CD8-positive, alpha-beta memory T cell (primary cell): ENCODE measurements at regions not wholly inside any gene's neighbourhood (a gene's known extent, or its start where the extent isn't known, plus 50 kb on each side); places are given as distances from the start of the nearest gene placed in this dataset.
A peak's percentile ranks its signal among the peaks of the same experiment; 100 is the strongest.

Experiments
- CTCF ChIA-PET: fragments of 350-600 bp; sonication (Branson Sonifier 250); formaldehyde crosslinking; loops from one replicate; lab custom pipeline; 2021; ENCODE audit warnings: antibody characterized with exemption; lab: Charles Lee
- POLR2A ChIA-PET: fragments of 350-600 bp; sonication (Branson Sonifier 250); formaldehyde crosslinking; loops from one replicate; lab custom pipeline; 2021; ENCODE audit warnings: antibody characterized with exemption; lab: Charles Lee
- DNase-seq, 5 donors: peaks; one replicate each; pipeline versions ENCODE4 v3.0.0 to v3.0.0-alpha.2; 2020 to 2022; ENCODE audit warnings: mixed read lengths in 1 of 5
- H3K27ac ChIP-seq: one replicate; pipeline ENCODE4 v1.7.0; 2013; ENCODE audit warnings: low read depth, mild to moderate bottlenecking, low read length, moderate library complexity
- H3K27me3 ChIP-seq: 2 replicates; pipeline ENCODE4 v1.7.0; 2013; ENCODE audit warnings: low read length, mild to moderate bottlenecking; ENCODE audit not compliant: insufficient read depth, poor library complexity, severe bottlenecking
- H3K36me3 ChIP-seq: 2 replicates; pipeline ENCODE4 v1.7.0; 2013; ENCODE audit warnings: mild to moderate bottlenecking, low read length, moderate library complexity; ENCODE audit not compliant: insufficient read depth
- H3K4me1 ChIP-seq: 2 replicates; pipeline ENCODE4 v1.7.0; 2013; ENCODE audit warnings: mild to moderate bottlenecking, low read length, moderate library complexity; ENCODE audit not compliant: insufficient read depth
- H3K4me3 ChIP-seq: 2 replicates; pipeline ENCODE4 v1.7.0; 2013; ENCODE audit warnings: mild to moderate bottlenecking, low read length
- H3K9me3 ChIP-seq: 2 replicates; pipeline ENCODE4 v1.7.0; 2013; ENCODE audit warnings: mild to moderate bottlenecking, low read length
- H3K27ac Mint-ChIP-seq, 8 donors: one replicate each; pipeline ENCODE4 v1.8.0; 2020 to 2021; ENCODE audit warnings: mixed read lengths in 8 of 8, mild to moderate bottlenecking in 6 of 8, inconsistent platforms in 3 of 8, moderate library complexity in 3 of 8
- H3K27me3 Mint-ChIP-seq, 2 donors: one replicate each; pipeline ENCODE4 v1.8.0; 2020 to 2021; ENCODE audit warnings: mixed read lengths in 2 of 2, mild to moderate bottlenecking in 1 of 2, moderate library complexity in 1 of 2
- H3K36me3 Mint-ChIP-seq, 3 donors: one replicate each; pipeline ENCODE4 v1.8.0; 2020 to 2021; ENCODE audit warnings: mixed read lengths in 3 of 3, inconsistent platforms in 1 of 3, mild to moderate bottlenecking in 1 of 3
- H3K4me1 Mint-ChIP-seq, 3 donors: one replicate each; pipeline ENCODE4 v1.8.0; 2020 to 2021; ENCODE audit warnings: mixed read lengths in 3 of 3, inconsistent platforms in 1 of 3, mild to moderate bottlenecking in 1 of 3
- H3K4me3 Mint-ChIP-seq, 7 donors: one replicate each; pipeline ENCODE4 v1.8.0; 2020 to 2021; ENCODE audit warnings: mixed read lengths in 7 of 7, mild to moderate bottlenecking in 6 of 7, moderate library complexity in 4 of 7, inconsistent platforms in 2 of 7
- H3K9me3 Mint-ChIP-seq, 5 donors: one replicate each; pipeline ENCODE4 v1.8.0; 2020 to 2022; ENCODE audit warnings: mixed read lengths in 5 of 5, mild to moderate bottlenecking in 3 of 5, moderate library complexity in 2 of 5, inconsistent platforms in 1 of 5

DNA sequence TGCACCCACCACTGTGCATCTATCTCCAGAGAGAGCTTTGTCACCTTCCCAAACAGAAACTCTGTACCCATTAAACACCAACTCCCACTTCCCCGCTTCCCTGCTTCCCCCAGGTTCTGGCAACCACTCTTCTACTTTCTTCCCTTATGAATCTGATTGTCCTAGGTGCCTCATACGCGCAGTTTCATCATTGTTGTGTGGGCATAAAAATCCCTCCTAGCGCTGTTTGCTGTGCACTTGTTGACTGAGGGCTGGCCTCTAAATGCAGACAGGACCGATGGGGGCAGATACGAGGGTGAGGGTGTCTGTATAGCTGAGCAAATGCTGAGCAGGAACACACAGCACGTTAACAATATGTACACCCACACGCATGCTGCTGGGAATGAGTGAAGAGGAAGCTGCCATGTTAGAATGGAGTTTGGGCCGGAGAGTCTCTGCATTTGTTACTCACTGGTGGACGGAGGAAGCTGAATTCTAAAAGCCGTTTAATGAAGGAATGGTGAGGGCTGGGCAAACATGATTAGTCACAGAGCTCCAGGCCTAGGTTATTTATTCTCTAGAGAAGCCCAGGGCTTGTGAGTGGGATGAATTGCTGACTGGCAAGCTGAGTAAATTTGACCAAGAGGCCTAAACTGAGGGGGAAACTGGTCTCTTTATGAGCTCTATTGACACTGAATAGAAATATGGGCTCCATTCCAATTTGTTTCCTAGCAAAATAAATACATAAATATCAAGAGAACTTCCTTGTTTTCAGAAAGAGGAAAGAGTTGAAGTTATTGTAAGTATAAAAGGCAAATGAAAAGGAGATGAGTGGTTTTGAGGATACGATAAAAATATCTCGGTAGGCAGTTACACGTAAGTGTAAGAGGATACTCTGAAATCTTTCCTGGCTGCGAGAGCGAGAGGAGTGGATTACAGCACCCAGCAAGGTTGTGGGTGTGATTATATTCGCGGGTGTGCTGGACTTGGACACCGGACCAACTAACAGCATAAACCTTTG, 95.9 kb upstream of the RPS6KA3 start:
- H3K4me3 Mint-ChIP-seq: no peak overlapping the region
- H3K36me3 Mint-ChIP-seq: no peaks in the 10 kb centered on the region
- H3K9me3 ChIP-seq: no peaks in the 10 kb centered on the region
- ChIA-PET CTCF (no interaction called here), POLR2A (no interaction called here)
- no peak overlapping the region for H3K4me3 ChIP-seq
- no peaks in the 10 kb centered on the region for H3K9me3 Mint-ChIP-seq
- no peaks in the 10 kb centered on the region for H3K27me3 ChIP-seq
- no peaks in the 10 kb centered on the region for H3K4me1 ChIP-seq
- H3K27me3 Mint-ChIP-seq: peaks cover 0 to 7% of the 10 kb centered on the region in 2 donors
- no peaks in the 10 kb centered on the region for H3K4me1 Mint-ChIP-seq
- no peak overlapping the region for H3K27ac Mint-ChIP-seq
- H3K36me3 ChIP-seq: no peaks in the 10 kb centered on the region
- H3K27ac ChIP-seq: no peak overlapping the region
- no peak for DNase-seq

DNA sequence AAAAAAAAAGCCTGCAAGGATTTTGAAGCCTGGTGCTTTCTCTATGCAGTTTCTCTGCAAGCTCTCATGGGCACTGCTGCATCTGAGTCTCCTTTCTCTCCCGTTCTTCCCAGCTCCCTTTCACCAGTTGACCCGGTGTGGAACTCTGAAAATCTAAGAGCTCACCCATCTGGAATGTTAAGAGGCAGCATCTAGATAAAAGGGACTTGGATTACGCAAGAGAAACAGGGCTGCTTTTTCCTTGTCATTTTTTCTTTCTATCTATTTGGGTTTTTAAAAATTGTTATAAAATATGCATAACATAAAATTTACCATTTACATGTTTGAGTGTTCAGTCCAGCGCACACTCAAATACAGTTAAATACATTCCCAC, 95.2 kb upstream of the RPS6KA3 start:
- no peaks in the 10 kb centered on the region for H3K9me3 Mint-ChIP-seq
- Histone ChIP-seq H3K4me1 (no peaks in the 10 kb centered on the region), H3K4me3 (no peak overlapping the region), H3K36me3 (no peaks in the 10 kb centered on the region), H3K27me3 (no peaks in the 10 kb centered on the region), H3K9me3 (no peaks in the 10 kb centered on the region), H3K27ac (no peak overlapping the region)
- peaks cover 0 to 7% of the 10 kb centered on the region in 2 donors for H3K27me3 Mint-ChIP-seq
- no peak overlapping the region for H3K4me3 Mint-ChIP-seq
- POLR2A ChIA-PET: no interaction called here
- no peaks in the 10 kb centered on the region for H3K4me1 Mint-ChIP-seq
- DNase-seq: no peak
- CTCF ChIA-PET: no interaction called here
- no peaks in the 10 kb centered on the region for H3K36me3 Mint-ChIP-seq
- H3K27ac Mint-ChIP-seq: no peak overlapping the region

DNA sequence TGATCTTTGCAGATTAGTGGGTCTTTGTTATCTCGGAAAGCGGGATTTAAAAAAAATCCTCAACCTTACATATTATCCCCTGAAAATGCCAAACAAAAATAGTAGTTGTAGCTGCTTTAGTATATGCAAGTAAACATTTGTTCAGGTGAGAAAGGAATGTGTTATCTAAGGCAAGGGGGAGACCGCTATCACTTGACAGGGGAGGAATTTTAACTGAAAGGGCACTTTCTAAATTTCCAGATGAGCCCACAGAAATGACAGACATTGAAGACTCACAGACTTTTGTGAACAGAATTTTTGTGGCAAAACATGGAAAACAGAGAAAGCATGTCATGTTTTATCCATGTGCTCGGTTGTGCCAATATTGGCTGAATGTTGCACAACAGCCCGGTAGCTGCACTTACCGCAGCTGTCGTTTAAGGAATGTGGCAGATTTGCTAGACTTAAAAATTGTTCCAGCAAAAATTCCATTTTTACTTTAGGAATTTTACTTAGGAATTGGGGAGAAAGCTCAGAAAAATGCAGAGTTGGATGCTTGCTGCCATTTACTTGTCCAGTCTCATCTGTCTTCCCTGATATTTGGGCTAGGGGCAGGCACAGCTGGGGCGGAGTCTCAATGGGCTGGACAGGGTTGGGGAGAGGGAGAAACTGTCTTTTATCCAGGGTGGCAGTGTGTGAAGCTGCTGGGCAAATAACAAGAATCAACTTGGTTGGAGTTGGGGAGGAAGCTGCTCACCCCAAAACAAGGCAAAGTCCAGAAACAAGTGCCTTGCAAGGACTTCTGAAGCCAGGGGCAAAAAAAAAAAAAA, 94.6 kb upstream of the RPS6KA3 start:
- Mint-ChIP-seq H3K4me3 (no peak overlapping the region), H3K9me3 (no peaks in the 10 kb centered on the region), H3K36me3 (no peaks in the 10 kb centered on the region), H3K4me1 (no peaks in the 10 kb centered on the region), H3K27me3 (peaks cover 0 to 7% of the 10 kb centered on the region in 2 donors), H3K27ac (no peak overlapping the region)
- Histone ChIP-seq H3K36me3 (no peaks in the 10 kb centered on the region), H3K9me3 (no peaks in the 10 kb centered on the region), H3K27me3 (no peaks in the 10 kb centered on the region), H3K27ac (no peak overlapping the region), H3K4me3 (no peak overlapping the region), H3K4me1 (no peaks in the 10 kb centered on the region)
- ChIA-PET POLR2A (no interaction called here), CTCF (no interaction called here)
- no peak for DNase-seq

DNA sequence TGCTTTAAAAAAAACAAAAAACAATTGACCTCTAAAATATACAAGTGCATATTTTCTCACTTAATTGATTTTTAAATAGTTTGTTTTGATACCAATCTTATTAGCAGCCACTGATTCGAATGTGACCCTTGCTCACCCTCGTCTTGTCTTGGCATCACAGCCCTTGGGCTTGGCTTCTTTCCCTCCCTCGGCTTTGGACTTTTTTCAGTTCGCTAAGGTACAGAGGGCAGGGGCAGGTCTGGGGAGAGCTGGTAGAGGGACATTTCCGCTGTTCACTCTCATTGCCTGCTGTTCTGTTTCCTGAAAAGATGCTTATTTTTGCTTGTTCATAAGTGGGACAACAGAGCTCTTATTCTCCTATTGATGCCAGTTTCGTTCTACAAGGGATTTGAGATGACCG, 88.5 kb upstream of the RPS6KA3 start:
- Mint-ChIP-seq H3K27me3 (peaks cover 3 to 6% of the 10 kb centered on the region in 2 donors), H3K4me1 (peaks cover 5 to 22% (median 18%) of the 10 kb centered on the region in 3 donors), H3K9me3 (peaks cover 0 to 1% (median 0%) of the 10 kb centered on the region in 5 donors), H3K36me3 (no peaks in the 10 kb centered on the region), H3K4me3 (no peak overlapping the region), H3K27ac (no peak overlapping the region)
- Histone ChIP-seq H3K4me3 (no peak overlapping the region), H3K27ac (no peak overlapping the region), H3K27me3 (no peaks in the 10 kb centered on the region), H3K36me3 (no peaks in the 10 kb centered on the region), H3K9me3 (no peaks in the 10 kb centered on the region), H3K4me1 (peaks cover 10% of the 10 kb centered on the region)
- no peak for DNase-seq
- ChIA-PET POLR2A (no interaction called here), CTCF (no interaction called here)

DNA sequence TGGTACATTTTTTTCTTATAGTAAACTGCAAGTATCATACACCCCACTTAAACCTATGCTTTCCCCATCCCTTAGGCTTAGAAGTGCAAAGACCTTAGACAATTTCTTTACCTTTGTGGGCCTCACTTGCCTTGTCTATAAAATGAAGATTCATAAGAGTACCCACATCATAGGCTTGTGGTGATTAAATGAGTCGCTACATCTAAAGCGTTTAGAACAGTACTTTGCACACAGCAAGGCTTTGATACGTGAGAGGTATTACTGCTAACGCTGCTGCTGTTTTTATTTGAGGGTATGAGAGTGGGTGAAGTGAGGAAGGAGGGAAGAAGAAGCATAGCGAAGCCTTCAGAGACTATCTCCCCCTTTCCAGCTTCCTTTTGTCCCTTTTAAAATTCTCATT, 87.8 kb upstream of the RPS6KA3 start:
- POLR2A ChIA-PET: no interaction called here
- H3K4me3 Mint-ChIP-seq: peak overlapping the region in 2 of 7 donors; percentile 3 to 8
- DNase-seq: peak in 2 of 5 donors; percentile 1 to 56

DNA sequence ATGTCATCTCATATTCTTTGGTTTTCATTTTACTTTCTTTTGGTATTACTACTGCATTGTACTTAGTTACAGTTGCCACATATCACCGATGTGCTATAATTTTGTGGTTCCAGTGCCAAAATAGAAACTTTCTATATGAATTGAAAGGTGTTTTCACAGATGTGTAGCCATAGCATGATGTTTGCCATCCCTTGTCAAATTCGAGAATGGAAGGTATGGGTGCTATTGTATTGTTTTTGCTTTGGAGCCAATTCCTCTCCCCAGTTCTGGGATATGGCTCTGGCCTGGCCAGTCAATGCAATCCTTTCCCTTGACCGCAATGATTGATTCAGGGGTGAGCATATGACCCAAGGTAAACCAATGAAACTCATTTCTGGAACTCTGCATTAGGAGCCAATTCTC, 86.2 kb upstream of the RPS6KA3 start:
- Mint-ChIP-seq H3K27me3 (peaks cover 1 to 7% of the 10 kb centered on the region in 2 donors), H3K4me3 (peak overlapping the region in 6 of 7 donors; percentile 13 to 74 (median 40)), H3K9me3 (peaks cover 0 to 1% (median 0%) of the 10 kb centered on the region in 5 donors), H3K36me3 (no peaks in the 10 kb centered on the region), H3K27ac (peak overlapping the region in 2 of 8 donors; percentile 67 to 88), H3K4me1 (peaks cover 5 to 22% (median 18%) of the 10 kb centered on the region in 3 donors)
- Histone ChIP-seq H3K27me3 (no peaks in the 10 kb centered on the region), H3K36me3 (no peaks in the 10 kb centered on the region), H3K9me3 (no peaks in the 10 kb centered on the region), H3K4me1 (peaks cover 10% of the 10 kb centered on the region), H3K4me3 (no peak overlapping the region), H3K27ac (no peak overlapping the region)
- ChIA-PET POLR2A (no interaction called here), CTCF (no interaction called here)
- no peak for DNase-seq

More for the DNA sequence above, 87.8 kb upstream of the RPS6KA3 start:
- Mint-ChIP-seq H3K27me3 (peaks cover 3 to 7% of the 10 kb centered on the region in 2 donors), H3K27ac (no peak overlapping the region), H3K4me1 (peaks cover 5 to 22% (median 18%) of the 10 kb centered on the region in 3 donors), H3K9me3 (peaks cover 0 to 1% (median 0%) of the 10 kb centered on the region in 5 donors), H3K36me3 (no peaks in the 10 kb centered on the region)
- Histone ChIP-seq H3K9me3 (no peaks in the 10 kb centered on the region), H3K4me3 (no peak overlapping the region), H3K4me1 (peaks cover 10% of the 10 kb centered on the region), H3K27ac (no peak overlapping the region), H3K36me3 (no peaks in the 10 kb centered on the region), H3K27me3 (no peaks in the 10 kb centered on the region)
- CTCF ChIA-PET: no interaction called here

DNA sequence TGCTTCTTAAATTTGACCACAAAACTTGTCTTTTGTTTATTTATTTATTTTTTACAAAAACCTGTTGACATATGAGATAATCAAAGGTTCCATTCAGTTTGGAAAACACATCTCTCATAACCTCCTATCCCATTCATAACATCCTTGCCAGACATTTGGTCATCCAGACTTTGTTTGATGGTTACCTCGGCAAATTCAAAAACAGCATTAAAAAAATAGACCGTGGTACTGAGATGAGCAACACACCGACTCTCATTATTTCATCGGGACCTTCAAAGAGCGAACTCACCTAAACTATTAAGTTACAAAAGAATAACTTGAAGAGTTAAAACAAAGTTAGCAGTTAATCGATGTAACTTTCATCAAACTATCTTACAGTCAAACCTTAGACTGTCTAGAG, 85.8 kb upstream of the RPS6KA3 start:
- H3K36me3 ChIP-seq: no peaks in the 10 kb centered on the region
- peaks cover 0 to 1% (median 0%) of the 10 kb centered on the region in 5 donors for H3K9me3 Mint-ChIP-seq
- H3K27ac ChIP-seq: no peak overlapping the region
- H3K4me1 Mint-ChIP-seq: peaks cover 5 to 22% (median 18%) of the 10 kb centered on the region in 3 donors
- POLR2A ChIA-PET: no interaction called here
- H3K27me3 Mint-ChIP-seq: peaks cover 1 to 7% of the 10 kb centered on the region in 2 donors
- CTCF ChIA-PET: no interaction called here
- peak overlapping the region in 2 of 8 donors; percentile 67 to 88 for H3K27ac Mint-ChIP-seq
- DNase-seq: no peak
- H3K9me3 ChIP-seq: no peaks in the 10 kb centered on the region
- no peaks in the 10 kb centered on the region for H3K27me3 ChIP-seq
- peak overlapping the region; percentile 13 to 74 (median 33) for H3K4me3 Mint-ChIP-seq
- H3K4me3 ChIP-seq: no peak overlapping the region
- peaks cover 10% of the 10 kb centered on the region for H3K4me1 ChIP-seq
- no peaks in the 10 kb centered on the region for H3K36me3 Mint-ChIP-seq

DNA sequence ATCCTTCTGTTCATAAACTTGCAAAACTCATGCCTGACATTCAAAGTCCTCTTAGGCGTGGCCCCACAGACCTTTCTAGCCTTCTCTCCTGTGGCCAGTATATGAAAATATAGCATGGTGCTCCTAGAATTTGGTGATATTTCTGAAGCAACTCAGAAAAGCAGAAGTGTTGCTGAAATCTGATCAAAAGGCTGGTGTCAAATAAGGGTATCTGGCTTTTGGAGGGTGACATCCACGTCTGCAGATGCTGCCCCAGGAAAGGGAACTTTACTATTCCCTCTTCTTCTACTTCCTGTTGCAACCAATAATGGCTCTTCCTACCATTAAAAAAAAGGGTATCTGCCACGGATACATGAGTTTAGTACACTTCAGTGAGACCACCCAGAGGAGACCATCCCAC, 83.9 kb upstream of the RPS6KA3 start:
- peaks cover 0 to 1% (median 0%) of the 10 kb centered on the region in 5 donors for H3K9me3 Mint-ChIP-seq
- ChIA-PET CTCF (no interaction called here), POLR2A (no interaction called here)
- Histone ChIP-seq H3K36me3 (no peaks in the 10 kb centered on the region), H3K4me3 (no peak overlapping the region), H3K4me1 (peaks cover 8% of the 10 kb centered on the region), H3K27me3 (no peaks in the 10 kb centered on the region), H3K27ac (no peak overlapping the region), H3K9me3 (no peaks in the 10 kb centered on the region)
- no peak overlapping the region for H3K4me3 Mint-ChIP-seq
- peaks cover 5 to 22% (median 18%) of the 10 kb centered on the region in 3 donors for H3K4me1 Mint-ChIP-seq
- no peak overlapping the region for H3K27ac Mint-ChIP-seq
- no peak for DNase-seq
- peaks cover 2 to 7% of the 10 kb centered on the region in 2 donors for H3K27me3 Mint-ChIP-seq
- no peaks in the 10 kb centered on the region for H3K36me3 Mint-ChIP-seq
